ENCODE measurements at regions not wholly inside any gene's neighbourhood (a gene's known extent, or its start where the extent isn't known, plus 50 kb on each side); places are given as distances from the start of the nearest gene placed in this dataset.
"Not testable (repeated sequence)": the region's sequence is repeated elsewhere in the genome, so short reads cannot be mapped to it uniquely, and the experiment has no call there.

GRCh38 chr2:111497270-111497669, 376.6 kb downstream of the BCL2L11 start:
- TF ChIP-seq, protein P1, sequence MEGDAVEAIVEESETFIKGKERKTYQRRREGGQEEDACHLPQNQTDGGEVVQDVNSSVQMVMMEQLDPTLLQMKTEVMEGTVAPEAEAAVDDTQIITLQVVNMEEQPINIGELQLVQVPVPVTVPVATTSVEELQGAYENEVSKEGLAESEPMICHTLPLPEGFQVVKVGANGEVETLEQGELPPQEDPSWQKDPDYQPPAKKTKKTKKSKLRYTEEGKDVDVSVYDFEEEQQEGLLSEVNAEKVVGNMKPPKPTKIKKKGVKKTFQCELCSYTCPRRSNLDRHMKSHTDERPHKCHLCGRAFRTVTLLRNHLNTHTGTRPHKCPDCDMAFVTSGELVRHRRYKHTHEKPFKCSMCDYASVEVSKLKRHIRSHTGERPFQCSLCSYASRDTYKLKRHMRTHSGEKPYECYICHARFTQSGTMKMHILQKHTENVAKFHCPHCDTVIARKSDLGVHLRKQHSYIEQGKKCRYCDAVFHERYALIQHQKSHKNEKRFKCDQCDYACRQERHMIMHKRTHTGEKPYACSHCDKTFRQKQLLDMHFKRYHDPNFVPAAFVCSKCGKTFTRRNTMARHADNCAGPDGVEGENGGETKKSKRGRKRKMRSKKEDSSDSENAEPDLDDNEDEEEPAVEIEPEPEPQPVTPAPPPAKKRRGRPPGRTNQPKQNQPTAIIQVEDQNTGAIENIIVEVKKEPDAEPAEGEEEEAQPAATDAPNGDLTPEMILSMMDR (IDR thresholded peaks at IDR 0.05), result not testable (repeated sequence)
- not testable (repeated sequence) for TF ChIP-seq POLR2A (IDR thresholded peaks at IDR 0.05)

All from thyroid gland (tissue), 4 donors.